ENCODE measurements at regions not wholly inside any gene's neighbourhood (a gene's known extent, or its start where the extent isn't known, plus 50 kb on each side); places are given as distances from the start of the nearest gene placed in this dataset.

GRCh38 chr7:25356534-25357151, 128.4 kb upstream of the NPVF start:
- Mint-ChIP-seq H3K9me3 (no peaks in the 10 kb centered on the region), H3K27me3 (peaks cover 14% of the 10 kb centered on the region), H3K27ac (no peak overlapping the region), H3K4me1 (no peaks in the 10 kb centered on the region), H3K4me3 (no peak overlapping the region), H3K36me3 (ENCODE audit: low read depth) (no peaks in the 10 kb centered on the region)
- intact Hi-C loops (cut with micrococcal nuclease) = no loop called here
- POLR2A ChIA-PET = no interaction called here
- TF ChIP-seq CTCF (IDR thresholded peaks at IDR 0.05) = no peak
- CTCF ChIA-PET = no interaction called here
- ATAC-seq (ENCODE audit: low read depth) (no peak), DNase-seq (no peak)

GRCh38 chr7:25358926-25359325, 130.6 kb upstream of the NPVF start:
- H3K4me3 Mint-ChIP-seq = no peak overlapping the region
- CTCF ChIA-PET = no interaction called here
- H3K36me3 Mint-ChIP-seq (ENCODE audit: low read depth) = no peaks in the 10 kb centered on the region
- H3K4me1 Mint-ChIP-seq = no peaks in the 10 kb centered on the region
- no peaks in the 10 kb centered on the region for H3K9me3 Mint-ChIP-seq
- DNase-seq (no peak), ATAC-seq (ENCODE audit: low read depth) (no peak)
- no peak for TF ChIP-seq CTCF (IDR thresholded peaks at IDR 0.05)
- intact Hi-C loops (cut with micrococcal nuclease) = no loop called here
- POLR2A ChIA-PET = no interaction called here
- peaks cover 10% of the 10 kb centered on the region for H3K27me3 Mint-ChIP-seq
- no peak overlapping the region for H3K27ac Mint-ChIP-seq

- H3K36me3 Mint-ChIP-seq (ENCODE audit: low read depth) = no peaks in the 10 kb centered on the region
- no peaks in the 10 kb centered on the region for H3K4me1 Mint-ChIP-seq
- DNase-seq (no peak), ATAC-seq (ENCODE audit: low read depth) (no peak)
- peaks cover 10% of the 10 kb centered on the region for H3K27me3 Mint-ChIP-seq
- TF ChIP-seq CTCF (IDR thresholded peaks at IDR 0.05) = no peak
- no peak overlapping the region for H3K4me3 Mint-ChIP-seq
- H3K27ac Mint-ChIP-seq = no peak overlapping the region
- intact Hi-C loops (cut with micrococcal nuclease) = no loop called here
- CTCF ChIA-PET = no interaction called here
- POLR2A ChIA-PET = no interaction called here
- H3K9me3 Mint-ChIP-seq = no peaks in the 10 kb centered on the region
These were observed 131.3 kb upstream of the NPVF start for GRCh38 chr7:25359471-25360059.

- POLR2A ChIA-PET = no interaction called here
- DNase-seq (no peak), ATAC-seq (ENCODE audit: low read depth) (no peak)
- Mint-ChIP-seq H3K4me3 (no peak overlapping the region), H3K27me3 (peaks cover 11% of the 10 kb centered on the region), H3K27ac (no peak overlapping the region), H3K36me3 (ENCODE audit: low read depth) (no peaks in the 10 kb centered on the region), H3K9me3 (no peaks in the 10 kb centered on the region), H3K4me1 (no peaks in the 10 kb centered on the region)
- TF ChIP-seq CTCF (IDR thresholded peaks at IDR 0.05) = no peak
- intact Hi-C loops (cut with micrococcal nuclease) = no loop called here
- CTCF ChIA-PET = no interaction called here
These were observed 132.2 kb upstream of the NPVF start for GRCh38 chr7:25360451-25360850.

- CTCF ChIA-PET = no interaction called here
- POLR2A ChIA-PET = no interaction called here
These were observed 133.1 kb upstream of the NPVF start for GRCh38 chr7:25361387-25361786.

More at GRCh38 chr7:25361387-25361786, 133.1 kb upstream of the NPVF start:
- no peak overlapping the region for H3K27ac Mint-ChIP-seq
- intact Hi-C loops (cut with micrococcal nuclease) = no loop called here
- no peak overlapping the region for H3K4me3 Mint-ChIP-seq
- TF ChIP-seq CTCF (IDR thresholded peaks at IDR 0.05) = no peak
- H3K9me3 Mint-ChIP-seq = no peaks in the 10 kb centered on the region
- ATAC-seq (ENCODE audit: low read depth) = no peak
- no peak for DNase-seq
- no peaks in the 10 kb centered on the region for H3K36me3 Mint-ChIP-seq (ENCODE audit: low read depth)
- peaks cover 14% of the 10 kb centered on the region for H3K27me3 Mint-ChIP-seq
- no peaks in the 10 kb centered on the region for H3K4me1 Mint-ChIP-seq
